ENCODE measurements at regions not wholly inside any gene's neighbourhood (a gene's known extent, or its start where the extent isn't known, plus 50 kb on each side); places are given as distances from the start of the nearest gene placed in this dataset.

DNA sequence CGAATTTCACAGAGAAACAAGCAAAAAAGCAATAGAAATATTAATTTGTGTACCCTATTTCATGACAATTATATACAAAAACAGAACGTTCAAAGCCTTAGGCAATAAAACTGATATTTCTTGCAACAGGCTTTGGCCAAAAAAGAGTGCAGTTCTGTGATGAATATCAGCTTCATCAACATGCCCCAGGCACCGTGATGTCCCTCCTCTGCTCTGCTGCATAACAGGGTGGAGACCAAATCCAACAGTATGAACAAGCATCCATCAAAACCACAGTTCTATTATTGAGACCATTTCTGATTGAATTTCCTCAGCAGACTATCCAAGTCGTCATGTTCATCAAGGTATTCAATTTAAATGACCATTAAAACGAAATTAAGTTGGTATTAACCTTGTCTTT lies 722.6 kb upstream of the NRSN1 start:
- Histone ChIP-seq H3K4me1 (ENCODE audit: insufficient read depth) (no peaks in the 10 kb centered on the region), H3K9me3 (ENCODE audit: low read depth) (no peaks in the 10 kb centered on the region), H3K4me3 (no peak overlapping the region), H3K4me2 (no peak overlapping the region), H3K79me2 (no peaks in the 10 kb centered on the region), H3K27ac (no peak overlapping the region), H3K9me2 (replicated peaks; ENCODE audit: insufficient read depth) (no peaks in the 10 kb centered on the region), H3K36me3 (replicated peaks; ENCODE audit: insufficient read depth, low read depth) (no peaks in the 10 kb centered on the region), H3K27me3 (no peaks in the 10 kb centered on the region), H4K20me1 (ENCODE audit: insufficient read depth, poor library complexity, severe bottlenecking) (no peaks in the 10 kb centered on the region), H2AFZ (no peak overlapping the region)
- no peak for DNase-seq (ENCODE audit: low spot score)
- TF ChIP-seq, protein P1, sequence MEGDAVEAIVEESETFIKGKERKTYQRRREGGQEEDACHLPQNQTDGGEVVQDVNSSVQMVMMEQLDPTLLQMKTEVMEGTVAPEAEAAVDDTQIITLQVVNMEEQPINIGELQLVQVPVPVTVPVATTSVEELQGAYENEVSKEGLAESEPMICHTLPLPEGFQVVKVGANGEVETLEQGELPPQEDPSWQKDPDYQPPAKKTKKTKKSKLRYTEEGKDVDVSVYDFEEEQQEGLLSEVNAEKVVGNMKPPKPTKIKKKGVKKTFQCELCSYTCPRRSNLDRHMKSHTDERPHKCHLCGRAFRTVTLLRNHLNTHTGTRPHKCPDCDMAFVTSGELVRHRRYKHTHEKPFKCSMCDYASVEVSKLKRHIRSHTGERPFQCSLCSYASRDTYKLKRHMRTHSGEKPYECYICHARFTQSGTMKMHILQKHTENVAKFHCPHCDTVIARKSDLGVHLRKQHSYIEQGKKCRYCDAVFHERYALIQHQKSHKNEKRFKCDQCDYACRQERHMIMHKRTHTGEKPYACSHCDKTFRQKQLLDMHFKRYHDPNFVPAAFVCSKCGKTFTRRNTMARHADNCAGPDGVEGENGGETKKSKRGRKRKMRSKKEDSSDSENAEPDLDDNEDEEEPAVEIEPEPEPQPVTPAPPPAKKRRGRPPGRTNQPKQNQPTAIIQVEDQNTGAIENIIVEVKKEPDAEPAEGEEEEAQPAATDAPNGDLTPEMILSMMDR (IDR thresholded peaks at IDR 0.05; ENCODE audit: poor library complexity) = no peak
- TF ChIP-seq EZH2 (IDR thresholded peaks at IDR 0.05; ENCODE audit: borderline replicate concordance) (no peak), EZH2phosphoT487 (IDR thresholded peaks at IDR 0.05; ENCODE audit: low read depth, severe bottlenecking, unreplicated experiment) (no peak)
- WGBS (ENCODE audit: low lambda C conversion rate, missing lambda C conversion rate) = 77% methylated on average over 5 of the region's 5 CpGs

DNA sequence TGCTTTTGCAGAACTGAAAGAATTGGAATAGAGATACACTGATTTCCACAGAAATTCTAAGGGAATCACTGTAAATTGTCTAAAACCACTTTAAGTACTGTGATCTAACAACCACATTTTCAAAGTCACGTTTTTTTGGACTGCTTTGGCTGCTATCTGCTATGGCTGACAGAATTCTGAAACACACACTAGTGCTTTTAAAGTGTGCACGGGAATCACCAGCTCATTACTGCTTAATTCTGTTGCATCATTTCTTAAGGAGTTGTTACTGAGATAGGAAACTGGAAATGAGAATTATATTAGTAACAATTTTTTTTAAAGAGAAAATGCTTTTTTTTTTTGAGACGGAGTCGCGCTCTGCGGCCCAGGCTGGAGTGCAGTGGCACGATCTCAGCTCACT lies 716.5 kb upstream of the NRSN1 start:
- no peaks in the 10 kb centered on the region for H3K27me3 ChIP-seq
- no peak overlapping the region for H3K4me2 ChIP-seq
- H3K9me2 ChIP-seq (replicated peaks; ENCODE audit: insufficient read depth) = no peaks in the 10 kb centered on the region
- TF ChIP-seq EZH2phosphoT487 (IDR thresholded peaks at IDR 0.05; ENCODE audit: low read depth, severe bottlenecking, unreplicated experiment) = no peak
- no peak for TF ChIP-seq EZH2 (IDR thresholded peaks at IDR 0.05; ENCODE audit: borderline replicate concordance)
- TF ChIP-seq, protein P1 (IDR thresholded peaks at IDR 0.05; ENCODE audit: poor library complexity) = no peak
- H3K4me1 ChIP-seq (ENCODE audit: insufficient read depth) = peaks cover 3% of the 10 kb centered on the region
- no peak overlapping the region for H3K27ac ChIP-seq
- H4K20me1 ChIP-seq (ENCODE audit: insufficient read depth, poor library complexity, severe bottlenecking) = no peaks in the 10 kb centered on the region
- no peaks in the 10 kb centered on the region for H3K9me3 ChIP-seq (ENCODE audit: low read depth)
- H2AFZ ChIP-seq = no peak overlapping the region
- no peaks in the 10 kb centered on the region for H3K36me3 ChIP-seq (replicated peaks; ENCODE audit: insufficient read depth, low read depth)
- WGBS (ENCODE audit: low lambda C conversion rate, missing lambda C conversion rate) = 69% methylated on average over 7 of the region's 7 CpGs
- no peak overlapping the region for H3K4me3 ChIP-seq
- no peaks in the 10 kb centered on the region for H3K79me2 ChIP-seq
- no peak for DNase-seq (ENCODE audit: low spot score)

DNA sequence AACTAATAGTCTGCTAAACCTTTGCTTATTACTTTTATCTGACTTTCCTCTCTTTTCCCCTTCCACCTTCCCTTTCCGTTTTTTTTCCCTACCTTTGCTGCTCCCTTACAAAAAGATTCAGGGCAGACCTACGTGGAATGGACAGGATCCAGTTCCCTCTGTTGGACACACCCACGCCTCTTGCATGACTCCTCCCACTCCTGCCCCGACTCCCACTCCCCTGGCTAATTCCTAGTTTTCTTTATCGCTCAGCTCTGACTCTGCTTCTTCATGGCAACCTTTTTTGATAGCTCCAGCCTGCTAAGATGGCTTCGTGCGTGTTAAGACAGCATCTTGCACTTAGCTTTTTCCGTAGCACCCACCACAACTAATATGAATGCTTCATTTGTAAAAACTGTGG lies 715.6 kb upstream of the NRSN1 start:
- no peak for DNase-seq (ENCODE audit: low spot score)
- H3K36me3 ChIP-seq (replicated peaks; ENCODE audit: insufficient read depth, low read depth) = no peaks in the 10 kb centered on the region
- no peaks in the 10 kb centered on the region for H3K27me3 ChIP-seq
- H2AFZ ChIP-seq = no peak overlapping the region
- no peaks in the 10 kb centered on the region for H3K9me2 ChIP-seq (replicated peaks; ENCODE audit: insufficient read depth)
- no peak overlapping the region for H3K4me3 ChIP-seq
- no peak overlapping the region for H3K4me2 ChIP-seq
- H3K79me2 ChIP-seq = no peaks in the 10 kb centered on the region
- peaks cover 4% of the 10 kb centered on the region for H3K4me1 ChIP-seq (ENCODE audit: insufficient read depth)
- H3K9me3 ChIP-seq (ENCODE audit: low read depth) = no peaks in the 10 kb centered on the region
- H3K27ac ChIP-seq = no peak overlapping the region
- TF ChIP-seq EZH2 (IDR thresholded peaks at IDR 0.05; ENCODE audit: borderline replicate concordance) (no peak), EZH2phosphoT487 (IDR thresholded peaks at IDR 0.05; ENCODE audit: low read depth, severe bottlenecking, unreplicated experiment) (no peak)
- TF ChIP-seq, protein P1 (IDR thresholded peaks at IDR 0.05; ENCODE audit: poor library complexity) = no peak
- H4K20me1 ChIP-seq (ENCODE audit: insufficient read depth, poor library complexity, severe bottlenecking) = no peaks in the 10 kb centered on the region
- WGBS (ENCODE audit: low lambda C conversion rate, missing lambda C conversion rate) = 95% methylated on average over 8 of the region's 8 CpGs

DNA sequence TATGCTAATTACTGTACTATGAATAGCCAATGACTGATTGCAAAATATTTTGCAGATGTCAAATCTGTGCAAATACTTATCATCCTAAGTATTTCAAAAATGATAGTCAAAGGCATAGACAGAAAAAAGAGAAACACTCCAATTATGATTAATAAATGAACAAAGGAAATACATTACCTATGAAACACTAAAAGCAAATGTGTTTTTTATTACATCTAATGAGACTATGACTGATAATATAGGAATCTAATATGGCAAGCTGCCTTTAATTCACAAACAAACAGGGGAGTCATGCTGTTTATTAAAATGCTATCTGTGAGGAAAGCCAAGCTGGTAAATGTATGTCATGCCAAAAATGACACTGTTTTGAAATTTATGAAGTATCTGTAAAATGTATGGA lies 713.2 kb upstream of the NRSN1 start:
- Histone ChIP-seq H4K20me1 (ENCODE audit: insufficient read depth, poor library complexity, severe bottlenecking) (no peaks in the 10 kb centered on the region), H2AFZ (no peak overlapping the region), H3K79me2 (no peaks in the 10 kb centered on the region), H3K27me3 (no peaks in the 10 kb centered on the region), H3K27ac (no peak overlapping the region), H3K9me3 (ENCODE audit: low read depth) (no peaks in the 10 kb centered on the region), H3K36me3 (replicated peaks; ENCODE audit: insufficient read depth, low read depth) (no peaks in the 10 kb centered on the region), H3K4me2 (no peak overlapping the region), H3K4me3 (no peak overlapping the region), H3K9me2 (replicated peaks; ENCODE audit: insufficient read depth) (no peaks in the 10 kb centered on the region), H3K4me1 (ENCODE audit: insufficient read depth) (peaks cover 4% of the 10 kb centered on the region)
- DNase-seq (ENCODE audit: low spot score) = no peak
- TF ChIP-seq, protein P1 (IDR thresholded peaks at IDR 0.05; ENCODE audit: poor library complexity) = no peak
- TF ChIP-seq EZH2 (IDR thresholded peaks at IDR 0.05; ENCODE audit: borderline replicate concordance) (no peak), EZH2phosphoT487 (IDR thresholded peaks at IDR 0.05; ENCODE audit: low read depth, severe bottlenecking, unreplicated experiment) (no peak)
